ENCODE measurements at regions not wholly inside any gene's neighbourhood (a gene's known extent, or its start where the extent isn't known, plus 50 kb on each side); places are given as distances from the start of the nearest gene placed in this dataset.

GRCh38 chr2:71880846-71881610, 266.6 kb downstream of the CYP26B1 start:
- TF ChIP-seq CTCF (IDR thresholded peaks at IDR 0.05) (no peak), POLR2A (IDR thresholded peaks at IDR 0.05) (no peak)
